ENCODE measurements at regions not wholly inside any gene's neighbourhood (a gene's known extent, or its start where the extent isn't known, plus 50 kb on each side); places are given as distances from the start of the nearest gene placed in this dataset.

DNA sequence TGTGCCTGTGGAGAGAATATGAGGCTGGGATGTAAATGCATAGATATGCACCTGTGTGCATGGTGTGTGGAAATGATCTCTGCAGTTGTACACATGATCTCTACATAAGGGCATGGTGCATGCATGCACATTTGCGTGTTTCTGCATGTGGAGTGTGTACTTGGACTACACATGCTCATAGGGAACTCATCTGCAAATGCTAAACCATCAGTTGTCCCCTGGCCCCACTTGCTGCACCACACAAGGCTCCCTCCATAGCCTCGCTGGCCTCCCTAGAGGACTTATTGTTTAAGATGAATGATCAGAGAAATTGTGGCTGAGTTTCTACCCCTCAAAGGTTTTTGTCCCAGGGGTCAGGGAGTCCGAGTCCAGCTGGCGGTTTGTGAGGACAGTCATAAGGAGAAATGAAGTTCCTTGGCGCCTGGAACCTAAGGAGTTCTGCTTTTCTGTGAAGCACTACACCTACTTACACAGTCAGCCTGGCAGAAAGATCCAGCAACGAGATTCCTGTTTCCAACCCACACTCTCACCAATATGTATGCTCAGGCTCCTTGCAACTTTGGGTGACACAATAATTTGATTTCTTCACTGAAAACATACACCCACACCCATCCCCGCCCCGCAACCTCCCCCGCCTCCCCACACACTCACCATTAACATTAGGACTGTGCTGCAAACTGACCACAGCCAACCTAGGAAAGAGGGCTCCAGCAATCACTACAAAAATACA, 79.9 kb upstream of the CPEB4 start:
- TF ChIP-seq, protein P1, sequence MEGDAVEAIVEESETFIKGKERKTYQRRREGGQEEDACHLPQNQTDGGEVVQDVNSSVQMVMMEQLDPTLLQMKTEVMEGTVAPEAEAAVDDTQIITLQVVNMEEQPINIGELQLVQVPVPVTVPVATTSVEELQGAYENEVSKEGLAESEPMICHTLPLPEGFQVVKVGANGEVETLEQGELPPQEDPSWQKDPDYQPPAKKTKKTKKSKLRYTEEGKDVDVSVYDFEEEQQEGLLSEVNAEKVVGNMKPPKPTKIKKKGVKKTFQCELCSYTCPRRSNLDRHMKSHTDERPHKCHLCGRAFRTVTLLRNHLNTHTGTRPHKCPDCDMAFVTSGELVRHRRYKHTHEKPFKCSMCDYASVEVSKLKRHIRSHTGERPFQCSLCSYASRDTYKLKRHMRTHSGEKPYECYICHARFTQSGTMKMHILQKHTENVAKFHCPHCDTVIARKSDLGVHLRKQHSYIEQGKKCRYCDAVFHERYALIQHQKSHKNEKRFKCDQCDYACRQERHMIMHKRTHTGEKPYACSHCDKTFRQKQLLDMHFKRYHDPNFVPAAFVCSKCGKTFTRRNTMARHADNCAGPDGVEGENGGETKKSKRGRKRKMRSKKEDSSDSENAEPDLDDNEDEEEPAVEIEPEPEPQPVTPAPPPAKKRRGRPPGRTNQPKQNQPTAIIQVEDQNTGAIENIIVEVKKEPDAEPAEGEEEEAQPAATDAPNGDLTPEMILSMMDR (IDR thresholded peaks at IDR 0.05; ENCODE audit: insufficient read depth, low read length, missing control alignments) = no peak
- ChIA-PET POLR2A (no interaction called here), CTCF (no interaction called here)
- DNase-seq (ENCODE audit: low read depth, low spot score) = no peak
- no peak overlapping the region for H3K4me3 ChIP-seq (ENCODE audit: low read depth, low read length)

DNA sequence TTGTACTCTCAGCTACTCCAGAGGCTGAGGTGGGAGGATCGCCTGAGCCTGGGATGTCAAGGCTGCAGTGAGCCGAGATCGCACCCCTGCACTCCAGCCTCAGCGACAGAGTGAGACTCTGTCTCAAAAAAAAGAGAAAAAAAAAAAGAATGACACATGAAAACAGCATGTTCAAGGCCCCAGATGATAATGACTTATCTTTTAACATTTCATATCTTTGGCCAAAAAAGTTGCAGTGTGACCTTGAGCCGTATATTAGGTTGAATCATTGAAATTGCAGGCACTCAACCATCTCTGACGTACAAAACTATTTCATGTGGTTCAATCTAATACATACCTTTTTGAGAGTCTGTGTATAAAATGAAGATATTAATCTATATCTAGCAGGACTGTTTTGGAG, 79.1 kb upstream of the CPEB4 start:
- no peak overlapping the region for H3K4me3 ChIP-seq (ENCODE audit: low read depth, low read length)
- ChIA-PET POLR2A (interaction anchor here (0.5 kb wide), 1 partner anchor 124 kb away, joined by 3 read pairs; no protein-coding TSS in a partner anchor), CTCF (no interaction called here)
- no peak for DNase-seq (ENCODE audit: low read depth, low spot score)
- TF ChIP-seq, protein P1 (IDR thresholded peaks at IDR 0.05; ENCODE audit: insufficient read depth, low read length, missing control alignments) = no peak

DNA sequence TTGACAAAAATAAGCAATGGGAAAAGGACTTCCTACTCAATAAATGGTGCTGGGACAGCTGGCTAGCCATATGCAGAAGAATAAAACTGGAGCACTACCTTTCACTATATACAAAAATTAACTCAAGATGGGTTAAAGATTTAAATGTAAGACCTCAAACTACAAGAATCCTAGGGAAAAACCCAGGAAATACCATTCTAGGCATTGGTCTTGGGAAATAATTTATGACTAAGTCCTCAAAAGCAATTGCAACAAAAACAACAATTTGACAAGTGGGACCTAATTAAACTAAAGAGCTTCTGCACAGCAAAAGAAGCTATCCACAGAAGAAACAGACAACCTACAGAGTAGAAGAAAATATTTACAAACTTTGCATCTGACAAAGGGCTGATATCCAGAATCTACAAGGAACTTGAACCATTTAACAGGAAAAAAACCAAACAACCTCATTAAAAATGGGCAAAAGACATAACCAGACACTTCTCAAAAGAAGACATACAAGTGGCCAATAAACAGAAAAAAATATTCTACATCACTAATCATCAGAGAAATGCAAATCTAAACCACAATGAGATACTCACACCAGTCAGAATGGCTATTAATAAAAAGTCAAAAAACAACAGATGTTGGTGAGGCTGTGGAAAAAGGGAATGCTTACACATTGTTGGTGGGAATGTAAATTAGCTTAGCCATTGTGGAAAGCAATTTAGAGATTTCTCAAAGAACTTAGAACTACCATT, 75.2 kb upstream of the CPEB4 start:
- POLR2A ChIA-PET = no interaction called here
- no peak for DNase-seq (ENCODE audit: low read depth, low spot score)
- CTCF ChIA-PET = interaction anchor here (1.1 kb wide), 1 partner anchor 9 kb away, joined by 8 read pairs; no protein-coding TSS in a partner anchor

DNA sequence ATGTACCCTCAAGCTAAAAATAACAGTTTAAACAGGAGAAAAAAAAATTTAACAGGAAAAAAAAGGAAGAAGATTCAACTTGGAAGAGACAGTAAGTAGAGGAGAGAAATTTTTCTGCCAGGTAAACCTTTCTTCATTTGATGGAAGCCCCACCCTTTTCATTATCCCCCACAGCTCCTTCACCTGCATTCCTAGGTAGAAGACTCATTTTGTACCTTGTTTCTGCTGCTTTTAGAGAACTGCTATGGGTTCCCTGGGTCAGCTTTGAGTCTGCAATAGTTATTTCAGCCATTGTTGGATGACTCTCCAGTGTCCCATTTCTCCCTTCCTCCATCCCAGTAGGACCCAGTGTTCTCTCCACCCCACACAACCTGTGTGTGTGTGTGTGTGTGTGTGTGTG, 74.1 kb upstream of the CPEB4 start:
- DNase-seq (ENCODE audit: low read depth, low spot score) = no peak
- ChIA-PET POLR2A (no interaction called here), CTCF (no interaction called here)
- H3K4me3 ChIP-seq (ENCODE audit: low read depth, low read length) = no peak overlapping the region
- TF ChIP-seq, protein P1 (IDR thresholded peaks at IDR 0.05; ENCODE audit: insufficient read depth, low read length, missing control alignments) = no peak

More for the DNA sequence above, 75.2 kb upstream of the CPEB4 start:
- H3K4me3 ChIP-seq (ENCODE audit: low read depth, low read length) = no peak overlapping the region
- TF ChIP-seq, protein P1 (IDR thresholded peaks at IDR 0.05; ENCODE audit: insufficient read depth, low read length, missing control alignments) = no peak

DNA sequence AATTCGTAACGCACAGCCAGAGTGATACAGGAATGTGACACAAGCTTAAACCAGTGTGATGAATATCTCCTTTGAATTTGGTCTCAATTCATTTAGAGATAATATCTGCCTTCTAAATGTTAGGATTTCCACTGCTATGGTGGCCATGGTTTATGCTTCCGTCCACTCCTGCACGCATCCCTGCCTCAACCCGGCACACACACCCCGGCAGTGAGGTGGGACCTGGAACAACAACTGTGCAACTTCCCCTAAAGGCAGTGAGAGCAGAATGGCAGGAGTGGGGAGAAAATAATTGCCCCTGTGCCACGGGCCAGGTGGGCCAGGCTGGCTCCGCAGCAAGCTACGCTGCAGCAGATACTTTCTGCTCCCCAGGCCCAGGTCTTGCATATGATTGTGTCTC, 72.6 kb upstream of the CPEB4 start:
- DNase-seq (ENCODE audit: low read depth, low spot score) = no peak
- H3K4me3 ChIP-seq (ENCODE audit: low read depth, low read length) = no peak overlapping the region
- POLR2A ChIA-PET = no interaction called here
- CTCF ChIA-PET = interaction anchor here (1.2 kb wide), 1 partner anchor 158 kb away, joined by 3 read pairs; no protein-coding TSS in a partner anchor
- TF ChIP-seq, protein P1 (IDR thresholded peaks at IDR 0.05; ENCODE audit: insufficient read depth, low read length, missing control alignments) = no peak

DNA sequence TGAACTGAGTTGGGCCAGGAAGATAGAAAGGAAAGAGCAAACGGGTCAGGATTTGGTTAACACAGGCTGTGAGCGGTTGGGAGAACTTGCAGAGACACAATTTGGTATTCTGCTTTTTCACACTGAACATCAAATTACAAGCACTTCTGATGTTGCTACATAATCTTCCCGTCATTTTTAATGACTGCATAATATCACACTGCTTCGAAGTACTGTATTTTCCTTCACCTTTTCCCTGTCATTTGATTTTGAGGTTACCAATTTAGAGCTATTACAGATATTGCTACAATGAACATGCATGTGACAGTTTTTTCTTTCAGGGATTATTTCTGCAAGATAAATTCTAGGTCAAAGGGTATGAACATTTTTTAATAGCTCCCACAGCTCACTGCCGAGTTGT, 71.4 kb upstream of the CPEB4 start:
- DNase-seq (ENCODE audit: low read depth, low spot score) = no peak
- CTCF ChIA-PET = no interaction called here
- TF ChIP-seq, protein P1 (IDR thresholded peaks at IDR 0.05; ENCODE audit: insufficient read depth, low read length, missing control alignments) = no peak
- no peak overlapping the region for H3K4me3 ChIP-seq (ENCODE audit: low read depth, low read length)
- POLR2A ChIA-PET = no interaction called here
